HG03442 (cell line): ENCODE measurements at regions not wholly inside any gene's neighbourhood (a gene's known extent, or its start where the extent isn't known, plus 50 kb on each side); places are given as distances from the start of the nearest gene placed in this dataset.
"Not testable (repeated sequence)": the region's sequence is repeated elsewhere in the genome, so short reads cannot be mapped to it uniquely, and the experiment has no call there.

Experiments
- ATAC-seq: cut with Tn5 transposase; IDR thresholded peaks from one replicate; pipeline ENCODE4 v1.9.1; 2021; ENCODE audit warnings: mild to moderate bottlenecking, moderate library complexity; ENCODE audit not compliant: unreplicated experiment

- no peak for ATAC-seq
These were observed 450.3 kb upstream of the BTBD3 start for GRCh38 chr20:11467436-11467835.

GRCh38 chr20:11468880-11469279 is 448.8 kb upstream of the BTBD3 start:
- no peak for ATAC-seq

- no peak for ATAC-seq
These were observed 447.8 kb upstream of the BTBD3 start for GRCh38 chr20:11469795-11470435.

- ATAC-seq, result no peak
These were observed 443.7 kb upstream of the BTBD3 start for GRCh38 chr20:11473983-11474382.

GRCh38 chr20:11483697-11484096 is 434.0 kb upstream of the BTBD3 start:
- ATAC-seq, result no peak

- no peak for ATAC-seq
These were observed 433.2 kb upstream of the BTBD3 start for GRCh38 chr20:11484479-11484878.

GRCh38 chr20:11492386-11492785 is 425.3 kb upstream of the BTBD3 start:
- no peak for ATAC-seq

GRCh38 chr20:11492846-11493245 is 424.8 kb upstream of the BTBD3 start:
- no peak for ATAC-seq

GRCh38 chr20:11496380-11496779 is 421.3 kb upstream of the BTBD3 start:
- ATAC-seq, result no peak

GRCh38 chr20:11497545-11497944 is 420.1 kb upstream of the BTBD3 start:
- ATAC-seq, result no peak

- no peak for ATAC-seq
These were observed 418.5 kb upstream of the BTBD3 start for GRCh38 chr20:11499101-11499634.

GRCh38 chr20:11502061-11502460 is 415.6 kb upstream of the BTBD3 start:
- no peak for ATAC-seq

- no peak for ATAC-seq
These were observed 415.0 kb upstream of the BTBD3 start for GRCh38 chr20:11502671-11503070.

- ATAC-seq, result no peak
These were observed 407.9 kb upstream of the BTBD3 start for GRCh38 chr20:11509776-11510175.

- ATAC-seq, result no peak
These were observed 405.9 kb upstream of the BTBD3 start for GRCh38 chr20:11511821-11512220.

GRCh38 chr20:11513241-11513745 is 404.4 kb upstream of the BTBD3 start:
- not testable (repeated sequence) for ATAC-seq

- no peak for ATAC-seq
These were observed 401.2 kb upstream of the BTBD3 start for GRCh38 chr20:11516448-11516847.

GRCh38 chr20:11520596-11520995 is 397.1 kb upstream of the BTBD3 start:
- no peak for ATAC-seq

- ATAC-seq, result no peak
These were observed 396.0 kb upstream of the BTBD3 start for GRCh38 chr20:11521476-11522365.

GRCh38 chr20:11522366-11522741 is 395.3 kb upstream of the BTBD3 start:
- no peak for ATAC-seq

- ATAC-seq, result no peak
These were observed 388.6 kb upstream of the BTBD3 start for GRCh38 chr20:11529047-11529446.

- no peak for ATAC-seq
These were observed 380.7 kb upstream of the BTBD3 start for GRCh38 chr20:11537032-11537431.
